A673 (cell line): ENCODE measurements at regions not wholly inside any gene's neighbourhood (a gene's known extent, or its start where the extent isn't known, plus 50 kb on each side); places are given as distances from the start of the nearest gene placed in this dataset.

Source experiments
- BruUV-seq: library from RNA; stranded (reverse); fragments of 400-500 nt; replicated peaks from 2 replicates; lab custom pipeline; 2021; lab: Mats Ljungman, UMichigan
- CTCF ChIA-PET: fragments of 300-600 bp; sonication (Branson Sonifier 250); formaldehyde crosslinking; loops from one replicate; lab custom pipeline; 2022; ENCODE audit warnings: antibody characterized with exemption; lab: Charles Lee
- POLR2A ChIA-PET: fragments of 300-600 bp; sonication (Branson Sonifier 250); formaldehyde crosslinking; loops from one replicate; lab custom pipeline; 2022; ENCODE audit warnings: antibody characterized with exemption; ENCODE audit not compliant: low non-redundant PET; lab: Charles Lee
- DNase-seq: peaks from one replicate; pipeline ENCODE4 v3.0.0-alpha.2; 2015; ENCODE audit warnings: low spot score
- H3K27ac ChIP-seq: fragments of 200-600 bp; sonication (generic); 2 replicates; pipeline ENCODE4 v1.5.1; 2016; ENCODE audit warnings: mixed run types, low read depth, mild to moderate bottlenecking, mixed read lengths, antibody characterized with exemption, low read length; ENCODE audit not compliant: poor library complexity, severe bottlenecking
- H3K27me3 ChIP-seq: fragments of 200-600 bp; sonication (generic); replicated peaks from 2 replicates; pipeline ENCODE4 v1.6.1; 2017; ENCODE audit warnings: mixed run types, low read depth, mild to moderate bottlenecking, mixed read lengths, antibody characterized with exemption, low read length; ENCODE audit not compliant: insufficient read depth, poor library complexity
- H3K36me3 ChIP-seq: fragments of 200-600 bp; sonication (generic); 2 replicates; pipeline ENCODE4 v1.6.1; 2016; ENCODE audit warnings: mixed run types, mild to moderate bottlenecking, mixed read lengths, antibody characterized with exemption, low read length; ENCODE audit not compliant: insufficient read depth, poor library complexity, severe bottlenecking
- H3K4me1 ChIP-seq: fragments of 200-600 bp; sonication (generic); 2 replicates; pipeline ENCODE4 v1.6.1; 2017; ENCODE audit warnings: mixed run types, mild to moderate bottlenecking, mixed read lengths, antibody characterized with exemption, low read length; ENCODE audit not compliant: insufficient read depth, poor library complexity, severe bottlenecking
- H3K4me3 ChIP-seq: fragments of 200-600 bp; sonication (generic); 2 replicates; pipeline ENCODE4 v1.5.1; 2016; ENCODE audit warnings: low read depth, mixed run types, mild to moderate bottlenecking, mixed read lengths, low read length; ENCODE audit not compliant: poor library complexity, severe bottlenecking
- H3K9me3 ChIP-seq: fragments of 200-600 bp; sonication (generic); 2 replicates; pipeline ENCODE4 v1.6.1; 2016; ENCODE audit warnings: mixed run types, low read depth, mild to moderate bottlenecking, mixed read lengths, antibody characterized with exemption, low read length; ENCODE audit not compliant: poor library complexity, severe bottlenecking
- CTCF ChIP-seq: fragments of 300-800, 200-600 bp; sonication (generic); conservative IDR thresholded peaks from 2 replicates; pipeline ENCODE4 v1.5.1; 2017; ENCODE audit warnings: low read depth, mild to moderate bottlenecking, antibody characterized with exemption, low read length, moderate library complexity, mixed read lengths
- EZH2 ChIP-seq: fragments of 200-600 bp; sonication (generic); IDR thresholded peaks from 2 replicates; pipeline ENCODE4 v1.6.1; 2017; ENCODE audit warnings: borderline replicate concordance, low read depth, mild to moderate bottlenecking, mixed read lengths, antibody characterized with exemption, low read length; ENCODE audit not compliant: poor library complexity, severe bottlenecking
- intact Hi-C: fragments of 100-400 bp; cut with micrococcal nuclease; formaldehyde crosslinking; loops from one replicate; pipeline ENCODE4 v1.10.0; 2022; ENCODE audit not compliant: unreplicated experiment

- intact Hi-C loops: no loop called here
- BruUV-seq: no TSS peak
- CTCF ChIA-PET: no interaction called here
- Histone ChIP-seq H3K4me3 (no peak overlapping the region), H3K9me3 (no peaks in the 10 kb centered on the region), H3K27me3 (peaks cover 35% of the 10 kb centered on the region), H3K27ac (no peak overlapping the region), H3K36me3 (no peaks in the 10 kb centered on the region), H3K4me1 (no peaks in the 10 kb centered on the region)
- POLR2A ChIA-PET: no interaction called here
- TF ChIP-seq EZH2: no peak
- no peak for TF ChIP-seq CTCF
- no peak for DNase-seq
Measured at GRCh38 chr16:86215233-86215978, 294.9 kb upstream of the FOXF1 start.

GRCh38 chr16:86215979-86216585, 294.2 kb upstream of the FOXF1 start:
- no peak for DNase-seq
- no TSS peak for BruUV-seq
- H3K9me3 ChIP-seq: no peaks in the 10 kb centered on the region
- no peaks in the 10 kb centered on the region for H3K36me3 ChIP-seq
- H3K4me1 ChIP-seq: no peaks in the 10 kb centered on the region
- peaks cover 42% of the 10 kb centered on the region for H3K27me3 ChIP-seq
- H3K27ac ChIP-seq: no peak overlapping the region
- TF ChIP-seq CTCF (no peak), EZH2 (no peak)
- CTCF ChIA-PET: no interaction called here
- H3K4me3 ChIP-seq: no peak overlapping the region
- POLR2A ChIA-PET: no interaction called here
- intact Hi-C loops: no loop called here

- BruUV-seq: no TSS peak
- H3K27ac ChIP-seq: no peak overlapping the region
- no peak for TF ChIP-seq CTCF
- TF ChIP-seq EZH2: no peak
- peaks cover 47% of the 10 kb centered on the region for H3K27me3 ChIP-seq
- no peaks in the 10 kb centered on the region for H3K9me3 ChIP-seq
- no peaks in the 10 kb centered on the region for H3K4me1 ChIP-seq
- no peak for DNase-seq
- POLR2A ChIA-PET: no interaction called here
- CTCF ChIA-PET: no interaction called here
- no peaks in the 10 kb centered on the region for H3K36me3 ChIP-seq
- intact Hi-C loops: no loop called here
- H3K4me3 ChIP-seq: no peak overlapping the region
Measured at GRCh38 chr16:86216591-86216990, 293.7 kb upstream of the FOXF1 start.
